ENCODE measurements at regions not wholly inside any gene's neighbourhood (a gene's known extent, or its start where the extent isn't known, plus 50 kb on each side); places are given as distances from the start of the nearest gene placed in this dataset.

DNA sequence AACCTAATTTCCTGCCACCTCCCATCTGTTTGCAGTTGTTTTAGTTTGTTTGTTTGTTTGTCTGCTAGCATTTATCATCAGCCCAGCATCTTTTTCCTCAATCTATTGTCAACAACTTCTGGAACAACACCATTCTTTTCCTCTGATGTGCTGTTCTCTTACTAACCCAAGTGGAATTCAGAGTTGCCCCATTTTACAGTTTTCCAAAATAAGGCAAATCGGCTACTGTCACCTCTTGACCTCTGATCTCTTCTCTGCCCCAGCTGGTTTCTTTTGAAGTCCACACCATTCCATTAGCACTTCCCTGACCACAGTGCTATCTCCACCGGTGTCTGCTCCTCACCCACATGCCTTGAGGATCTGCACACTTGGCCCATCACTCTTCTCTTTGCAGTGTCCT, 102.4 kb downstream of the EFNB2 start:
- ATAC-seq (ENCODE audit: low FRiP score) (no peak), DNase-seq (ENCODE audit: low spot score) (no peak)
- TF ChIP-seq, protein P1, sequence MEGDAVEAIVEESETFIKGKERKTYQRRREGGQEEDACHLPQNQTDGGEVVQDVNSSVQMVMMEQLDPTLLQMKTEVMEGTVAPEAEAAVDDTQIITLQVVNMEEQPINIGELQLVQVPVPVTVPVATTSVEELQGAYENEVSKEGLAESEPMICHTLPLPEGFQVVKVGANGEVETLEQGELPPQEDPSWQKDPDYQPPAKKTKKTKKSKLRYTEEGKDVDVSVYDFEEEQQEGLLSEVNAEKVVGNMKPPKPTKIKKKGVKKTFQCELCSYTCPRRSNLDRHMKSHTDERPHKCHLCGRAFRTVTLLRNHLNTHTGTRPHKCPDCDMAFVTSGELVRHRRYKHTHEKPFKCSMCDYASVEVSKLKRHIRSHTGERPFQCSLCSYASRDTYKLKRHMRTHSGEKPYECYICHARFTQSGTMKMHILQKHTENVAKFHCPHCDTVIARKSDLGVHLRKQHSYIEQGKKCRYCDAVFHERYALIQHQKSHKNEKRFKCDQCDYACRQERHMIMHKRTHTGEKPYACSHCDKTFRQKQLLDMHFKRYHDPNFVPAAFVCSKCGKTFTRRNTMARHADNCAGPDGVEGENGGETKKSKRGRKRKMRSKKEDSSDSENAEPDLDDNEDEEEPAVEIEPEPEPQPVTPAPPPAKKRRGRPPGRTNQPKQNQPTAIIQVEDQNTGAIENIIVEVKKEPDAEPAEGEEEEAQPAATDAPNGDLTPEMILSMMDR (IDR thresholded peaks at IDR 0.05), result no peak

GRCh38 chr13:106432636-106433035, 102.8 kb downstream of the EFNB2 start:
- TF ChIP-seq, protein P1 (IDR thresholded peaks at IDR 0.05), result no peak
- ATAC-seq (ENCODE audit: low FRiP score) (no peak), DNase-seq (ENCODE audit: low spot score) (no peak)

DNA sequence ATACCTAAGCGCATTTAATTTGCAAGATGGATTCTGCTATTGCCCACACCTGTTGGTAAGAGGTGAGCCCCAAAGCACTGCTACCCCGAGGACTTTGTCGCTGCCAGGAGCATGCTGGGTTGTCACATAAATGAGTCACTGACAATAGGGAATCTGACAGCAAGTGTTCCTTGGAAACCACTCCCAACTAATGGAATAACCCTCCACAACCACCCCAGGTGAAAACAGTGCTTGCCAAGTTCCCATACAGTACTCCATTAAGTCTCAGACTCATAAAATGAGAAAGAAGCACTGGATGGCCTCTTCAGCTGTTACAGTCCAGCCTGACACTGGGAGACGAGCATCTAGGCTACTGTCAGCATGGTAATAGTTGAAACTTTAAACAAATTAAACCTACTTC, 108.6 kb downstream of the EFNB2 start:
- TF ChIP-seq, protein P1 (IDR thresholded peaks at IDR 0.05), result no peak
- DNase-seq (ENCODE audit: low spot score) (no peak), ATAC-seq (ENCODE audit: low FRiP score) (no peak)

DNA sequence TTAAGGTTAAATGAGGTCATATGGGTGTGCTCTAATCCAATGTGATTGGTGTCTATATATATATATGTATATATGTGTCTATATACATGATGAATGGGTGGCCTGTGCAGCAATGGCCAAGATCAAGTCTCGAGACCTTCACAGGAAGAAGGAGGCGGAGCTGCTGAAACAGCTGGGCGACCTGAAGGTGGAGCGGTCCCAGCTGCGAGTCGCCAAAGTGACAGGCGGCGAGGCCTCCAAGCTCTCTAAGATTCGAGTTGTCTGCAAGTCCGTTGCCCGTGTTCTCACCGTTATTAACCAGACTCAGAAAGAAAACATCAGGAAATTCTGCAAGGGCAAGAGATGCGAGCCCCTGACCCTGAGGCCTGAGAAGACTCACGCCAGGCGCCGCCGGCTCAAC, 109.8 kb downstream of the EFNB2 start:
- DNase-seq (ENCODE audit: low spot score) (no peak), ATAC-seq (ENCODE audit: low FRiP score) (no peak)
- TF ChIP-seq, protein P1 (IDR thresholded peaks at IDR 0.05), result no peak

- DNase-seq (ENCODE audit: low spot score), result no peak
- ATAC-seq (ENCODE audit: low FRiP score), result no peak
- TF ChIP-seq, protein P1 (IDR thresholded peaks at IDR 0.05), result no peak
Measured at GRCh38 chr13:106424805-106425204, 110.7 kb downstream of the EFNB2 start.

DNA sequence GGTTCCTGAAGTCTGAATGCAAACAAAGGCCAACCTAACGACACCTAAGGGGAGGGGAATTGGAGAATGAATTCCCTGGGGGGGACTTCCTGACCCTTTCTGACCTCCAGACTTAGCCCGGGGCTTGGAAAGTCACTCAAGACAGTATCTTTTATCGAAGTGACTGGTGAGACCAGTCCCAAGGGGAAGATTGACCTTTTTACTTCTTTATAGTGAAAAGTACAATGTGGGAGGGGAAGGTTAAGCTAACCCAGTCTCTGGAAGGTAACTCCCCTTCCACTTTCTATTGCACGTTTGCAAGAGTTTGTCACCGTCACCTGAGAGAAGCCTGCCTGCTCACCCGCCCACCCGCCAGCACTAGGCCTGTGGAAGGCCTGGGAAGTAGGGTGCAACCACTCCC, 111.9 kb downstream of the EFNB2 start:
- no peak for DNase-seq (ENCODE audit: low spot score)
- TF ChIP-seq, protein P1 (IDR thresholded peaks at IDR 0.05), result no peak

GRCh38 chr13:106418556-106418955, 116.9 kb downstream of the EFNB2 start:
- ATAC-seq (ENCODE audit: low FRiP score) (no peak), DNase-seq (ENCODE audit: low spot score) (no peak)
- TF ChIP-seq, protein P1 (IDR thresholded peaks at IDR 0.05), result no peak

More for the DNA sequence above, 111.9 kb downstream of the EFNB2 start:
- no peak for ATAC-seq (ENCODE audit: low FRiP score)

Measured in omental fat pad (tissue), 3 donors.